ENCODE measurements at regions not wholly inside any gene's neighbourhood (a gene's known extent, or its start where the extent isn't known, plus 50 kb on each side); places are given as distances from the start of the nearest gene placed in this dataset.

DNA sequence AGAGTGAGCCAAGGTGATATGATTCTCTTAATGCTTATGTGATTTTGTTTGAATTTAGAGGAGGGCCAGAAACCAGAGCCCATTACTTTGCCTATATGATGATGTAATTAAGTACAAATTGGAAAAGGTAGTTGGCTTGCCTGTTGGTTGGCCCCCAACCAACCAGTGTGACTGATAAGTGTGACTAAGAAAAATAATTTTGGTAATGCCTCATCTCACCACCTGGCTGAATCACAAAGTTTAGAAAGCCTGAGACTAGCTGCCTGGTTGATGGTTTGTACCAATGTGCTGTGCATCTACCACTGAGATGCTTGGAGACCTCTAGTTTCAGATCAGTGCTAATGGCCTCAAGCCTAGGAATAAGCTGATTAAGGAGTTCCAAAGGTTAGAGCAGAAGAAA, 338.7 kb downstream of the CDH2 start:
- in situ Hi-C loops (cut with HindIII; ENCODE audit: low sequenced_read_pairs), result no loop called here

DNA sequence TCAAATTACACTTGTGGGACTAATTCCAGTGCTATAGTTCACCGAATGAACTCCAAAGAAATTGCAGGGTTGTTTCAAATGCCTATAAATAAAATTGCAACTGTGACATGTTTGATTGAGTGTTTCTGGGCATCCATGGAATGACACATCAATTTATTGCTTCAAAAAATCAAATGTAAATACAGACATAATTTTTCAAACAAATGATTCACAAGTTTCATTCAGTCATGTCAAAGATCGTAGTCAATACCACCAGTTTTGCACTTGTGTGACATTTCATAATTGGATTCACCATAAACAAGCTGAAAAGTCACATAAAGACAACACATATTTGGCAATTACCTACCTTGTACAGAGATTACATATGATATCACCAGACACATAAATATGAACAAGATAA, 350.8 kb downstream of the CDH2 start:
- in situ Hi-C loops (cut with HindIII; ENCODE audit: low sequenced_read_pairs), result no loop called here

DNA sequence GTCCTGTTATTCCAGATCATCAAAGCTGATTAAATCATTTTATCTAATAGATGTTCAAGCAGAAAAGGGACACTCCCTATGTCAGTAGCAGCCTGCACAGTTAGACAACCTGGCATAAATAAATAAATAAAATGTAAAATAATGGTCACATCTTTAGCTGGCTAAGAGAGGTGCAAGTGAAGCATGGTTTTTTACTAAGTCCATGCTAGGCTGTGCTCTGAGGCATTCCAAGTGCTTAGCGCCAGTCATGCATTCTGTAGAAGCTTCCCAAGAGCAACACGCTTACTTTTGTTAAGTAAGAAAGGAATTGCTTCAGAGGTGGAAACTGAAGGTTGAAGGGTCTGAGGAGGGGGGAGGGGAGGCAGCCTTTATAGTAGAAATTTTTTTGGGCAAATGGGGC, 351.2 kb downstream of the CDH2 start:
- in situ Hi-C loops (cut with HindIII; ENCODE audit: low sequenced_read_pairs), result no loop called here

DNA sequence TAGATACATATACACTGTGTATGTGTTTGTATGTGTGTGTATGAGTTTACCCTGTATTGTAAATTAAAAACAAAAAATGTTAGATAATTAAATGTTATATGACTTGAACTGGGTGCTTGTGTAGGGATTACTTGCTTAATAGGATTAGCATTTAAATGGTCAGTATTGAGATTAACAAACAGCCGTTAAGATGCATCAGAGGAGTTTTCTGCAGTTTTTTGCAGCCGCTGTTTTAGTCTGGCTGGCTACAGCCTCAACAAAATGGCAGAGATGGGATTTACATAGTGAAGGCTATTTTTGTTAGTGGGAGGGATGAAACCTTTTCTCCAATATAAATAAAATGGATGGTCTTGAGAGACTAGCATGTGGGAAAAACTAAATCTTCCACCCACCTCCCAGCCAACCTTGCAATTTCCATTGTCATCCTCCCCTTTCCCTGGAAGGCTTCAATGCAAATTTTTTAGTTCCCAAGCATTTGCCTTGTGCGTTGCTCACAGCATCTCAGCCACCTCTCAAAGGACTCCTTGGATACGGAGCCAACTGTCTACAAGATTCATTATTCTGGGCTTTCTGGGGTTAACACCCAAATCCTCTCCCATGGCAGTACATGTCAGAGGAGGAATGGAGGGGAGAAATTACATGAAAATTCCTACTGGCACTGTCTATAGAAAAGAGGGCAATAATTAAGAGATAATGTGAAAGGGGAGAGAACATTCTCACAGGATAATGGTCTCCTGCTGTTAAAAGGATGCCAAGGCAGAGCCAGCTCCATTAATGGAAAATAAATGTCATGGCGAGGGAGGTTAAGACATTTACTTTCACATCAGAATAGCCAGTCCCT, 351.9 kb downstream of the CDH2 start:
- in situ Hi-C loops (cut with HindIII; ENCODE audit: low sequenced_read_pairs), result no loop called here

DNA sequence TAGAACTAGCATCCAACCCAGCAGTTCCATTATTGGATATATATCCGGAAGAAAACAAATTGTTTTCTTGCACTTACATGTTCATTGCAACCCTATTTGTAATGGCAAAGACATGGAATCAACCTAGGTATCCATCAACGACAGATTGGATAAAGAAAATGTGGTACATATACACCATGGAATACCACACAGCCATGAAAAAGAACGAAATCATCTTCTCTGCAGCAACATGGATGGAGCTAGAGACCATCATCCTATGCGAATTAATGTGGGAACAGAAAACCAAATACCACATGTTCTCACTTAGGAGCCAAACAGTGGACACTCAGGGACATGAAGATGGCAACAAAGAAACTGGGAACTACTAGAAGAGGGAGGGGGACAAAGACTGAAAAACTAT, 352.7 kb downstream of the CDH2 start:
- in situ Hi-C loops (cut with HindIII; ENCODE audit: low sequenced_read_pairs), result no loop called here

GRCh38 chr18:27823053-27823452, 353.9 kb downstream of the CDH2 start:
- in situ Hi-C loops (cut with HindIII; ENCODE audit: low sequenced_read_pairs), result no loop called here

GRCh38 chr18:27808683-27809082, 368.2 kb downstream of the CDH2 start:
- in situ Hi-C loops (cut with HindIII; ENCODE audit: low sequenced_read_pairs), result no loop called here

DNA sequence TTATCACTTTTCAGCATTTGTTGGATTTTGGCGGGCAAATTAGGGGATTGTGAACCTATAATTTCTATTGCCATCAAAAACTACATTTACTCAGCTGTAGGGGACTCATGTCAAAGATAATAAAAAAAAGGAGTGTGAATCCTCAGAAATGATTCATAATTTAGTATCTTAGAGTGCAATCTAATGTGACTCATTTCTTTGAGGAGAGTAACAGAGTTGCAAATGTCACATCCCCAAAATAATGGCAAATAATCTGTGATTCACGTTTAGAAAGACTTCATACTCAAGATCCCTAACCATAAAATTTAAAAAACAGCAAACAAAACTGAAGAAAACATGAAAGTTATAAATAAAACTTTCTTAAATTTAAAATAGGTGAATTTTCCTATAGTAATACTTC, 373.0 kb downstream of the CDH2 start:
- in situ Hi-C loops (cut with HindIII; ENCODE audit: low sequenced_read_pairs), result no loop called here

- in situ Hi-C loops (cut with HindIII; ENCODE audit: low sequenced_read_pairs), result no loop called here
Observed at GRCh38 chr18:27797484-27797883, 379.4 kb downstream of the CDH2 start.

DNA sequence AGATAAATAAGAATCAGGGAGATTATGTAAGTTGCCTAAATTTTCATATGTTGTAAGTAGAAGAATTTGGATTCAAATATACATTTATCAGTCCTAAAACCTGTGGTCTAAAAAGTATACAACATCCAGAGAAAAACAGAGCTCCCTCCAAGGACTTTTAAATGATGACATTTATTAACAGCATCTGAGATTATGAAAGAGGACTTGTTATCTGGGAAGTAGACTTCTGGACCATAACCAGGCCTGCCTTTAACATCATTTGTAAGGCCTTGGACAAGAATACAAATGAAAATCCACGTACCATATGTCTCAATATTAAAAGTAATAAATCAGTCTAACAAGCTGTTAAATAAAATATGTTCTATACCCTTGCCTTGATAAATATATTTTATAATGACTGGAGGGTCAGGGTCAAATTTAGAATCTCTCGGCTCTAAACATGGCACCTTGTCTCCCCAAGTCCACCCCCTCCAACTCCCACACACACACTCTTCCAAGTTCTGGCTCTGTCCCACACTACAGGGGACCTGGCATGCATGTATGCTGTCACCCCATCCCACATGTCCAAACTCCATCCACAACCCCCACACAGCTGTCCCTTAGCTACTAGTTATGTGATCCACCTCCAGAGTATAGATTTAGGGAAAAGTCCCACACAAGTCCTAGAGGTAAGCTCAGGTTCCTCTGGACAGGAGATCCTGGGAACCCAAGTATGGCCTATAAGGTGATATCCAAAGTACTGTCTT, 382.6 kb downstream of the CDH2 start:
- in situ Hi-C loops (cut with HindIII; ENCODE audit: low sequenced_read_pairs), result no loop called here

DNA sequence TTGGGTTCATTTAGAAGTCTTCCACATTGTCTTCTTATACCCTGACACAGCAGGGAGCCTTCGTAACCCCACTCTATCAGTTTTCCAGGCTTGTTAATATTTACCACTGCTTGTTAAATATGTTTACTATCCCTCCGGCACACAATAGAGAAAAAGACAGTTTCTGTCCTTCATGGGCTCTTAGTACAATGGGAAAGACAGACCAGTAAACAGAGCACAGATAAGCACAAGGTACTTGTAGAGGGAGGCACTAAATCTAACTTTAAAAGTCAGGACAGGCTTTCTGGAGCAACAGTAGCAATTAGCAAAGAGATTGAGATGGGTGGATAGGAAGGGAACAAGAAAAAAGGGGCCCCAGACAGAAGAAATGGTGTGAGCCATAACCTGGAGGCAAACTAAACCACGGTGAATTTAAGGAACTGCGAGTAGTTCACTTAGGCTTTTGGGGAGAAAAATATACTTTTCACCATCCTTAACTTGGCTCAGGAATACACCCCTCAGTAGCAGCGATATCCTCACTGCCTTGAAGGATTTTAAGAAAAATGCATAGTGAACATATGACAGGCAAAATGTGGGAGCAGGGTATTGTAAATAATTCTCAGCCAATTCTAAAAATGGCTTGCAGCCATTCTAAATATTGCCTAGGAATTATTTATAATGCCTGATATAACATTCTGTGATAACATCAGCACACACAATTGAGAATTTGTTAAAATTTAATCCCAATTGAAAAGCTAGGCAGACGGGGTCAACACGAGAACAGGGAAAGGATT, 383.7 kb downstream of the CDH2 start:
- in situ Hi-C loops (cut with HindIII; ENCODE audit: low sequenced_read_pairs), result no loop called here

- in situ Hi-C loops (cut with HindIII; ENCODE audit: low sequenced_read_pairs), result no loop called here
Observed at GRCh38 chr18:27789406-27789805, 387.5 kb downstream of the CDH2 start.

- in situ Hi-C loops (cut with HindIII; ENCODE audit: low sequenced_read_pairs), result no loop called here
Observed at GRCh38 chr18:27787547-27787946, 389.4 kb downstream of the CDH2 start.

DNA sequence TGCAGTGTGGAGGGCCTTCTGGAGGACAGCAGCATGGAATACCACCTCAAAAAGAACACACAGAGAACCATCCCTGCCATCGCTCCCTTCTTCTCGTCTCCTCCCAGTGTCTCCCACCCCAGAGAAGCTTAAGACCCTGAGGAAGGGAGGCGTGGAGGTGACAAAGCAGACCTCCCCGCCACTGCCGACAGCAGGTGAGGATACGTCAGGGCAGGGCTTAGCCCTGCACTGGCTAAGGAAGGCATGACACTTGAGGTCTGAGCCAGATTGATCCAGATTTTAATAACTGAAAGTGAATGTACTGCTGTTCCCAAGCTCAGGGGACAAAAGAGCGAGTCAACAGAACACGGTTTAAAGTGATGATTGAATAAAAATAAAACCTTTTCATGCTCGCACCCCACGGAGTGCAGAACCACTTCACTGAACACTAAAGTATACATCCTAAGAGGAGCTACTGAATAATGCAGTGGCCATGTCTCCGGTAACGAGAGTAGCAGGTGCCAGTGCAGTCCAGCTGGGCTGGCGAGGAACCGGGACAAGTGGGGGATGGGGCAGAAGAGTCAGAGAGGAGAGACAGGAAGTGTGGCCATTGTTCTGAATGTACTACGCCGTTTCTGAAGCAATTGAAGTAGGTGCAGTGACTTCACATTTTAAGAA, 391.0 kb downstream of the CDH2 start:
- in situ Hi-C loops (cut with HindIII; ENCODE audit: low sequenced_read_pairs), result no loop called here

- in situ Hi-C loops (cut with HindIII; ENCODE audit: low sequenced_read_pairs), result no loop called here
Observed at GRCh38 chr18:27780061-27780745, 396.7 kb downstream of the CDH2 start.

- in situ Hi-C loops (cut with HindIII; ENCODE audit: low sequenced_read_pairs), result no loop called here
Observed at GRCh38 chr18:27778925-27779324, 398.0 kb downstream of the CDH2 start.

DNA sequence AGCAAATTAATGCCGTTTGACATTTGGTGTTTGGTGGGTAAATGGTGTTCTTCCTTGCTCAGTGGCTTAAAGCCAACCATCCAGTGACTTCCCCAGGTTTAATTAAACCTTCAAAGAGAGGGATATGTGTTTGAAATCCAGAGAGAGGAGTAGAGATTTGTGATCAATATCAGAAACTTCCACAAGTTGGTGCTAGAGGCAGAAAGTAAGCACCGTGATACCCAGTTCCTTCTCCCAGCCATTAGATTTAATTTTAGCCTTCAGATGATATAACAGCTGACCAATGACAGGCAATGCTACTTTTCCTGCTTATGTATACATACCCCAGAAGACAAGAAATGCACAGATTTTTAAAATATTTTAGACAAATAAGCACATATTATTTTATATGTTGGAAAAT, 398.5 kb downstream of the CDH2 start:
- in situ Hi-C loops (cut with HindIII; ENCODE audit: low sequenced_read_pairs), result no loop called here

- in situ Hi-C loops (cut with HindIII; ENCODE audit: low sequenced_read_pairs), result no loop called here
Observed at GRCh38 chr18:27772081-27772480, 404.8 kb downstream of the CDH2 start.

DNA sequence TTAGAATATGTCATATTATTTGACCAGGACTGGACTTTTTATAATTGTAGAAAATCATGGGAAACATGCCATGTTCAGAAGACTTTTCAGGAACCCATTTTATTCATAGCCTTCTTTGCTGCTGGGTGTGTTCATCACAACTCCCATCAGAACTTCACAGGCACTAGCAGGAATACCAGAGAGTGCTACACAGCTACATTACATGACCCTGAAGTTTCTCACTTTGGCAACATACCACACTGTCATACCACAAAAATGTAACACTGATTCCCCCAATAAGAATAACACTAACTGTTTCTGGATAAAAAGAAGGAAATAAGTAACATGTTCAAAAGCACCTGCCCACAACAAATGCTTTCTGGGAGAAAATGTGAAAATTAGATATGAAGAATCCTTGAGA, 405.4 kb downstream of the CDH2 start:
- in situ Hi-C loops (cut with HindIII; ENCODE audit: low sequenced_read_pairs), result no loop called here

GRCh38 chr18:27769152-27769551, 407.8 kb downstream of the CDH2 start:
- in situ Hi-C loops (cut with HindIII; ENCODE audit: low sequenced_read_pairs), result no loop called here

DNA sequence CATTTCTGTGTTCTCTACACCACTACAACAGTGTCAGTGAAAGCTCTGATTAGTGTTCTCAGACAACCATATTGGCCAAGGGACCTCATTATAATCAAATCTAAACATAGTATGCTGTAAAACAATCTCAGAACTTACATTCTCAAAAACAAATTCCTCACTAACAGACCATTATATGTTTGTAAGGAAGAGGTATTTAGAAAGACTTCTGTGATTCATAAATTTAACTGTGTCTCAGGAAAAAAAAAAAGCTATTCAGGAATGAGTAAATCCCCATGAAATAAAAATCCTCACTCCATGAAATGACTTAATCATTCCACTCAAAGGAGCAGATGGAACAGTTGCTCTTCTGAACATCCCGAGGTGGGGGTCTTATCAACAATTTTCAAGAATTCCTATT, 413.0 kb downstream of the CDH2 start:
- in situ Hi-C loops (cut with HindIII; ENCODE audit: low sequenced_read_pairs), result no loop called here

All from endothelial cell of hepatic sinusoid (primary cell).